Mesenchymal stem cell (in vitro differentiated cells and primary cell): ENCODE measurements at regions not wholly inside any gene's neighbourhood (a gene's known extent, or its start where the extent isn't known, plus 50 kb on each side); places are given as distances from the start of the nearest gene placed in this dataset.

Experiments
- DNase-seq: peaks from one replicate; pipeline ENCODE4 v3.0.0-alpha.2; 2013
- H2AFZ ChIP-seq: one replicate; pipeline ENCODE4 v1.6.1; 2013; ENCODE audit warnings: low read depth, mild to moderate bottlenecking, control low read depth, inconsistent platforms, low read length, moderate library complexity
- H2AK5ac ChIP-seq: 2 replicates; pipeline ENCODE4 v1.6.1; 2013; ENCODE audit warnings: low read length, moderate library complexity, mild to moderate bottlenecking, inconsistent platforms; ENCODE audit not compliant: severe bottlenecking
- H2BK120ac ChIP-seq: one replicate; pipeline ENCODE4 v1.6.1; 2013; ENCODE audit warnings: low read depth, mild to moderate bottlenecking, inconsistent platforms, low read length, moderate library complexity
- H2BK12ac ChIP-seq, 2 experiments: one replicate each; pipeline ENCODE4 v1.6.1; 2013; ENCODE audit warnings: inconsistent platforms in 2 of 2, low read length in 2 of 2, mild to moderate bottlenecking in 2 of 2, moderate library complexity in 2 of 2, control low read depth in 1 of 2
- H2BK15ac ChIP-seq: one replicate; pipeline ENCODE4 v1.6.1; 2013; ENCODE audit warnings: mild to moderate bottlenecking, low read depth, inconsistent platforms; ENCODE audit not compliant: poor library complexity, severe bottlenecking
- H2BK5ac ChIP-seq: 2 replicates; pipeline ENCODE4 v1.6.1; 2013; ENCODE audit warnings: low read depth, mild to moderate bottlenecking, low read length, control low read depth, inconsistent platforms; ENCODE audit not compliant: poor library complexity, severe bottlenecking
- H3K14ac ChIP-seq, 2 experiments: one replicate each; pipeline ENCODE4 v1.6.1; 2013; ENCODE audit warnings: inconsistent platforms in 2 of 2, low read length in 2 of 2, control low read depth in 1 of 2, mild to moderate bottlenecking in 1 of 2, moderate library complexity in 1 of 2
- H3K18ac ChIP-seq, 2 experiments: one replicate each; pipeline ENCODE4 v1.6.1; 2013; ENCODE audit warnings: inconsistent platforms in 2 of 2, low read length in 2 of 2, control low read depth in 1 of 2, low read depth in 1 of 2, mild to moderate bottlenecking in 1 of 2
- H3K23ac ChIP-seq, 2 experiments: one replicate each; pipeline ENCODE4 v1.6.1; 2013; ENCODE audit warnings: inconsistent platforms in 2 of 2, low read length in 2 of 2, mild to moderate bottlenecking in 2 of 2, moderate library complexity in 2 of 2, control low read depth in 1 of 2
- H3K27ac ChIP-seq: 2 replicates; pipeline ENCODE4 v1.5.1; 2013; ENCODE audit warnings: mild to moderate bottlenecking, moderate library complexity, low read length, control low read depth, inconsistent platforms; ENCODE audit not compliant: poor library complexity, severe bottlenecking
- H3K27me3 ChIP-seq, 2 experiments: 2 replicates each; pipeline versions ENCODE4 v1.6.1 to v1.7.0; 2013; ENCODE audit warnings: low read length in 2 of 2, mild to moderate bottlenecking in 2 of 2, moderate library complexity in 2 of 2, control low read depth in 1 of 2, inconsistent platforms in 1 of 2; ENCODE audit not compliant: control insufficient read depth in 1 of 2, insufficient read depth in 1 of 2
- H3K36me3 ChIP-seq, 2 experiments: 2 replicates each; pipeline versions ENCODE4 v1.6.1 to v1.7.0; 2013; ENCODE audit warnings: low read length in 2 of 2, control low read depth in 1 of 2, inconsistent platforms in 1 of 2, low read depth in 1 of 2, mild to moderate bottlenecking in 1 of 2; ENCODE audit not compliant: insufficient read depth in 2 of 2, control insufficient read depth in 1 of 2
- H3K4ac ChIP-seq, 2 experiments: one replicate each; pipeline ENCODE4 v1.6.1; 2013; ENCODE audit warnings: inconsistent platforms in 2 of 2, low read length in 2 of 2, mild to moderate bottlenecking in 2 of 2, moderate library complexity in 2 of 2, control low read depth in 1 of 2, low read depth in 1 of 2
- H3K4me1 ChIP-seq: 2 replicates; pipeline ENCODE4 v1.6.1; 2013; ENCODE audit warnings: low read depth, low read length, control low read depth; ENCODE audit not compliant: control insufficient read depth, insufficient read depth
- H3K4me2 ChIP-seq: 2 replicates; pipeline ENCODE4 v1.6.1; 2013; ENCODE audit warnings: low read length, mild to moderate bottlenecking, inconsistent platforms; ENCODE audit not compliant: poor library complexity, severe bottlenecking
- H3K4me3 ChIP-seq, 2 experiments: 2 replicates each; pipeline versions ENCODE4 v1.5.1 to v1.7.0; 2013; ENCODE audit warnings: low read length in 2 of 2, mild to moderate bottlenecking in 2 of 2, control low read depth in 1 of 2, low read depth in 1 of 2; ENCODE audit not compliant: insufficient read depth in 1 of 2
- H3K79me1 ChIP-seq: replicated peaks from 2 replicates; pipeline ENCODE4 v1.6.1; 2013; ENCODE audit warnings: mild to moderate bottlenecking, control low read depth, low read length, inconsistent platforms; ENCODE audit not compliant: poor library complexity, severe bottlenecking
- H3K9ac ChIP-seq: 2 replicates; pipeline ENCODE4 v1.7.0; 2013; ENCODE audit warnings: mild to moderate bottlenecking, low read length, moderate library complexity
- H3K9me3 ChIP-seq: 2 replicates; pipeline ENCODE4 v1.7.0; 2013; ENCODE audit warnings: mild to moderate bottlenecking, low read length; ENCODE audit not compliant: control insufficient read depth
- H4K8ac ChIP-seq: one replicate; pipeline ENCODE4 v1.6.1; 2013; ENCODE audit warnings: inconsistent platforms, mild to moderate bottlenecking, low read length, moderate library complexity
- H4K91ac ChIP-seq: one replicate; pipeline ENCODE4 v1.6.1; 2013; ENCODE audit warnings: mild to moderate bottlenecking, low read length, inconsistent platforms
- WGBS: methylation state at CpG from one replicate; pipeline ENCODE4 v1.1.7; 2013; ENCODE audit warnings: mixed read lengths; 5-methylcytosine and 5-hydroxymethylcytosine counted together

GRCh38 chr3:36013425-36013824 lies 366.9 kb upstream of the STAC start:
- WGBS: no CpG with 5 or more reads among the region's 1 CpG
- Histone ChIP-seq H2BK120ac (no peak overlapping the region), H2BK15ac (no peak overlapping the region), H3K4ac (no peak overlapping the region), H3K18ac (no peak overlapping the region), H3K4me1 (no peaks in the 10 kb centered on the region), H3K9me3 (no peaks in the 10 kb centered on the region), H2BK5ac (no peak overlapping the region), H3K27me3 (no peaks in the 10 kb centered on the region), H3K23ac (no peak overlapping the region), H4K91ac (no peak overlapping the region), H2AK5ac (no peak overlapping the region), H3K27ac (no peak overlapping the region), H3K4me2 (no peak overlapping the region), H2AFZ (no peak overlapping the region), H4K8ac (no peak overlapping the region), H3K36me3 (no peaks in the 10 kb centered on the region), H3K14ac (no peak overlapping the region), H3K4me3 (no peak overlapping the region), H3K79me1 (no peaks in the 10 kb centered on the region), H3K9ac (no peak overlapping the region), H2BK12ac (no peak overlapping the region)
- DNase-seq: no peak

- Histone ChIP-seq H4K91ac (no peak overlapping the region), H2BK120ac (no peak overlapping the region), H2AFZ (no peak overlapping the region), H3K14ac (no peak overlapping the region), H3K9me3 (no peaks in the 10 kb centered on the region), H2BK5ac (no peak overlapping the region), H3K4me2 (no peak overlapping the region), H4K8ac (no peak overlapping the region), H3K36me3 (no peaks in the 10 kb centered on the region), H3K4me1 (no peaks in the 10 kb centered on the region), H3K27me3 (no peaks in the 10 kb centered on the region), H3K23ac (no peak overlapping the region), H3K4me3 (no peak overlapping the region), H3K9ac (no peak overlapping the region), H2BK15ac (no peak overlapping the region), H2AK5ac (no peak overlapping the region), H3K4ac (no peak overlapping the region), H2BK12ac (no peak overlapping the region), H3K27ac (no peak overlapping the region), H3K18ac (no peak overlapping the region), H3K79me1 (no peaks in the 10 kb centered on the region)
- no peak for DNase-seq
- no CpG with 5 or more reads among the region's 3 CpGs for WGBS
These were observed 355.1 kb upstream of the STAC start for GRCh38 chr3:36025232-36025631.

- Histone ChIP-seq H3K4me1 (no peaks in the 10 kb centered on the region), H4K8ac (no peak overlapping the region), H3K4me2 (no peak overlapping the region), H2AFZ (no peak overlapping the region), H2BK12ac (no peak overlapping the region), H3K23ac (no peak overlapping the region), H3K79me1 (no peaks in the 10 kb centered on the region), H3K27ac (no peak overlapping the region), H2BK15ac (no peak overlapping the region), H2AK5ac (no peak overlapping the region), H3K4ac (no peak overlapping the region), H3K9ac (no peak overlapping the region), H2BK5ac (no peak overlapping the region), H3K4me3 (no peak overlapping the region), H3K18ac (no peak overlapping the region), H3K9me3 (peaks cover 23% of the 10 kb centered on the region), H2BK120ac (no peak overlapping the region), H3K27me3 (no peaks in the 10 kb centered on the region), H4K91ac (no peak overlapping the region), H3K36me3 (no peaks in the 10 kb centered on the region), H3K14ac (no peak overlapping the region)
- no peak for DNase-seq
- WGBS: 86% methylated on average over 3 of the region's 6 CpGs
These were observed 347.9 kb upstream of the STAC start for GRCh38 chr3:36032180-36033047.

GRCh38 chr3:36058404-36059030 lies 321.8 kb upstream of the STAC start:
- DNase-seq: no peak
- Histone ChIP-seq H3K79me1 (no peaks in the 10 kb centered on the region), H3K27ac (no peak overlapping the region), H2BK5ac (no peak overlapping the region), H3K4me2 (no peak overlapping the region), H2AK5ac (no peak overlapping the region), H3K23ac (no peak overlapping the region), H4K91ac (no peak overlapping the region), H3K18ac (no peak overlapping the region), H3K9ac (no peak overlapping the region), H2AFZ (no peak overlapping the region), H3K4me3 (no peak overlapping the region), H2BK120ac (no peak overlapping the region), H3K4me1 (no peaks in the 10 kb centered on the region), H3K27me3 (no peaks in the 10 kb centered on the region), H4K8ac (no peak overlapping the region), H3K9me3 (peaks cover 2% of the 10 kb centered on the region), H3K14ac (no peak overlapping the region), H3K4ac (no peak overlapping the region), H3K36me3 (no peaks in the 10 kb centered on the region), H2BK12ac (no peak overlapping the region), H2BK15ac (no peak overlapping the region)
